ENCODE measurements at regions not wholly inside any gene's neighbourhood (a gene's known extent, or its start where the extent isn't known, plus 50 kb on each side); places are given as distances from the start of the nearest gene placed in this dataset.

- TF ChIP-seq CTCF (IDR thresholded peaks at IDR 0.05) = no peak
- TF ChIP-seq POLR2A (IDR thresholded peaks at IDR 0.05) = no peak
Observed at GRCh38 chr2:145460112-145460511, 940.2 kb upstream of the ZEB2 start.
